CD4-positive, alpha-beta T cell treated with Interleukin-15 for 1 hour (primary cell): ENCODE measurements at regions not wholly inside any gene's neighbourhood (a gene's known extent, or its start where the extent isn't known, plus 50 kb on each side); places are given as distances from the start of the nearest gene placed in this dataset.
"Not testable (repeated sequence)": the region's sequence is repeated elsewhere in the genome, so short reads cannot be mapped to it uniquely, and the experiment has no call there.

Experiments
- DNase-seq: peaks from one replicate; pipeline ENCODE4 v3.0.0-alpha.2; 2020

- DNase-seq, result no peak
These were observed 555.3 kb upstream of the C16orf82 start for GRCh38 chr16:26511463-26511862.

DNA sequence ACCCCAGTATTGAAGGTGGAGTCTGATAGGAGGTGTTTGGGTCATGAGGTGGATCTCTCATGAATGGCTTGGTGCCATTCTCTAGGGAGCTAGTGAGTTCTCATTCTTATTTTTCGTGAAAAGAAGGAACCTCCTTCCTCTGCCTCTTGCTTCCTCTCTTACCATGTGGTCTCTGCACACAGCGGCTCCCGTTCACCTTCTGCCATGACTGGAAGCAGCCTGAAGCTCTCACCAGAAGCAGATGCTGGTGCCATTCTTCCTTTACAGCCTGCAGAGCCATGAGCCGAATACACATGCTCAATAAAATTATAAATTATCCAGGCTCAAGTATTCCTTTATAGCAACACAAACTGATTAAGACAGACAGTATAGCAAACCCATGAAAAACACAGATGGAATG is 545.1 kb upstream of the C16orf82 start:
- no peak for DNase-seq

- DNase-seq, result no peak
These were observed 542.4 kb upstream of the C16orf82 start for GRCh38 chr16:26524281-26524680.

DNA sequence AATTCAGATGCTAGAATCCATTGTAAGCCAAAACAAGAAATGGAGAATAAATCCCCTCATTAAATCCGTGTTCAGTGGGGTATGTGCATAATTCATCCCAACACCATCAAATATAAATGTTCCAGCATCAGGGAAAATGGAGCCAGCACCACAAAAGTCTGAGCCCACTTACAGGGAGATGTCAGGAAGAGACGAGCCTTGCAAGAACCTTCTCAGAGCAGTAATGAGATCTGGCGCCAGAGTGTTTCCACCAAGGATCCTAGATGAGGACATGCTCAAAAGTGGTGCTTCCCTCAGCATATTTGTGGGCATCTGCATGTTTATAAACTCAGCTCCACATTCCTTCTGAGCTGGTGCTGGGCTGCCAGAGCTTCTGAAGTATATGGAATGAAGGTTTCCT is 541.9 kb upstream of the C16orf82 start:
- DNase-seq, result no peak

DNA sequence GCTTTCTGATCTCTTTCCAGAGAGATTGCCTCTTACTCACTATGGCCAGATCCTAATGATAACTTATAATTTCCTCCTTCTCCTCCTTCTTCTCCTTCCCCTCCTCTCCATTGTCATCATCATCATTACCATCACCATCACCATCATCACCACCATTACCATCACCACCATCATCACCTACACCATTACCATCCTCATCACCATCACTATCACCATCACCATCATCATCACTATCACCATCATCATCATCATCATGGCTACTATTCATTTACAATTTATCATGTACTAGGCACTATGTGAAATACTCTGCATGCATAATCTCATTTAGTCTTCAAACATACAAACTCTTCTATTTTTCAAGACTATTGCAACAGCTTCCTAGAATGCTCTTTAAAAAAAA is 540.9 kb upstream of the C16orf82 start:
- no peak for DNase-seq

DNA sequence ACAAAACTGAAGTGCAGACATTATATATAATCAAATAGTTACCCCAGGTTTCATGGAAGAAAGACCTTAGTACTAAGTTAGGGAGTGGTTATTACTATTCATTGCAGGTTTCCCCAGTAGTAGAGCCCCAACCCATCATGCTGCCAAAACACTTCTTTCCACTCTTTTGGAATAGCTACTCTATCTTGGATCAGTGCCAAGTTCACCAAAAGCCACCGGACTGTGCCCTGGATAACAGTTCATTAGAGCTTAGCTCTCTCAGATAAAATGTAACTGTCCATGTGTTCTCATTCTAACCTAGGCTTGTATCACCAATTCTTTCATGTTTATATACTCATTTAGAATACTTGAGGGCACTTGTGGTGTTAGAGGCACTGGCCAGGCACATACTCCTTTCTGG is 540.1 kb upstream of the C16orf82 start:
- DNase-seq, result no peak

GRCh38 chr16:26530584-26531289 is 536.0 kb upstream of the C16orf82 start:
- DNase-seq, result no peak

DNA sequence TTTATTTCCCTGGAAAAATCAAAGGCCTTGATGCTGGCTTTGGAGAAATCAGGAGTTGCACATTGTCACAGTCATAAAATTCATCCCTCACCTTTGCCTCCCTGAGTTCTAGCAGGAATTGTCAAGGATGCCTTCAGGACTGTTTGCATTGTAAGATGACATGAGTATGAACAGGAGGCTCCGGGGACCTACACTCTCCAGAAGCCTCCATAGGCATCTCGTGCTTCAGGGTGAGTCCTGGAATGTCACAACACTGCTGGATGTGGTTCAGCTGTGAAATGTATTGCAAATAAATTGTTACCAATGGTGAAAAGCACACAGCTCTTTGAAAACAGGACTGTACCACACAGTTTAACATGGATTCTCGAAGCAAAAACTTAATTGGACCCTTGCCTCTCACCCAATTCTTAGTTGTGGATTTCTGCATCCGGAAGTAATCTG is 535.4 kb upstream of the C16orf82 start:
- no peak for DNase-seq

GRCh38 chr16:26532456-26532855 is 534.3 kb upstream of the C16orf82 start:
- DNase-seq, result no peak

GRCh38 chr16:26542198-26542597 is 524.5 kb upstream of the C16orf82 start:
- DNase-seq, result no peak

DNA sequence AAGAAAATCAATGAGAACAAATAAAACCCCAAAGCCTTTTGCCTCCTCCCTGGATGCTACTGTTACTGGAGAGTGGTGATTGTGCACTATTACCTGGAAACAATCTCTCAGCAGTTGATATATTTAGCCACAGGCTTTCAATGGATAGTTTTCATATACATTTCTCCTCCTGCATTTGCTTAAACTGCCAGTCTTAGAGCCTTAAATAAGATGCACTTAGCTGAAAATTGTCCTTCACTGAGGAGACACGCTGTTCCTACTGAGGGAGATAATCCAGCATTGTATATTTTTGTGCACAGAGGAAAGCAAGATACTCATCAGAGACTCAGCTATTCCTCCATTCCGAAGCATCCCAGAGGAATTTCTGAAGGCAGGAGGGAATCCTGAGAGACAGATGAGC is 520.2 kb upstream of the C16orf82 start:
- DNase-seq, result no peak

GRCh38 chr16:26547681-26548080 is 519.0 kb upstream of the C16orf82 start:
- DNase-seq, result no peak

DNA sequence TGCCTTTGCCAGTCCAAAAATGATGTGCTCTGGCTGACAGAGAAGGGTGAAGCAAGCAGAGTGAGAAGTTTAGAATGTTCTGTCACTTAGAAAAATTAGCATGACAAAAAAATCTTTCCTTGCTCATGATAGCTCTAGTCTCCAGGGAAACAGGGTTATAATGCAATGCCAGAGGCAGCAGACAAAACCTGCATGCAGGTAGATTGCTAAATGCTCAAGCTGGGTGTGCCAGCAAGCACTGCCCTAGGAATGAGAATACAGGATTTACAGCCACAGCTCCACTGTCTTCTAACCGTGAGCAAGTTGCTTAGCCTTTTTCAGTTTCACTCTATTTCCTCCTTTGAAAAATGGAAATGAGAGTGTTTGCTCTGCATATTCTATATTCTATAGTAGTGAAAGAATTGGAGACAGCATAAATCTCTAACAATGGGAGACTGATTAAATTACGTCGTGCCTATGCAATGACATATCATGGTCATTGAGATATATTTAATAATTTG is 516.6 kb upstream of the C16orf82 start:
- DNase-seq, result no peak

DNA sequence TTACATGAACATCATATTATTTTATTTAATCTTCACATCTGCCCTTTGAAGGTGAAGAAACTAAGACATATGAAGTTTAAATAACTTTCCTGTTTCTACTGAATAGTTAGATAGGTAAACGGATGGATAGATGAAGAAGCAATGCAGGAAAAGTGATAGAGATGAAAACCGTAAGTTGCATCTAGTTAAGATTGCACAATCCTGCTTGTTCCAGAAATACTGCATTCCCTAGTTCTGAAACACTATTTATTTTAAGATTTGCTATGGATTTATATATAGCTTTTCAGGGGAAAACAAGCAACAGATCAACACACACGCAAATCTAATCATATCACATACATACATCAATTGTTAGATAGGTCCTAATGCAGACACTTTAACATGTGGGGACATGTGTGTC is 512.7 kb upstream of the C16orf82 start:
- no peak for DNase-seq

DNA sequence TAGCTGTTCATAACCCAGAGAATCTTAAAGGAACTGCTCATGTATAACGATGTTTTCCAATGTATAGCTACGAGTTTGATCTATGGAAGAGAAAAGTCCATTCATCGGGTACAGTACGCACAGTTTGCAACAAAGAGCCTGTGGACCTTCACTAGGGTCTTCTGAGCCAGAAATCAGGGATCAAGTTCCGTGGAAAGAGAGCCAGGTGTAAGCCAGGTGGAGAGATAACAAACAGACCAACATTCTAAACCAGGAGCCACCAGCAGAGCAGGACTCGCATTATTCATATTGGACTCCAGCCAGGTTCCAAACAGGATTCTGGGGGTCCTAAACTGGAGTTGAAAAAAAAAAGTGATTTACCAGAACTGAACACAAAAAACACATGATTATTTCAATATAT is 505.4 kb upstream of the C16orf82 start:
- no peak for DNase-seq

GRCh38 chr16:26563018-26563417 is 503.7 kb upstream of the C16orf82 start:
- no peak for DNase-seq

DNA sequence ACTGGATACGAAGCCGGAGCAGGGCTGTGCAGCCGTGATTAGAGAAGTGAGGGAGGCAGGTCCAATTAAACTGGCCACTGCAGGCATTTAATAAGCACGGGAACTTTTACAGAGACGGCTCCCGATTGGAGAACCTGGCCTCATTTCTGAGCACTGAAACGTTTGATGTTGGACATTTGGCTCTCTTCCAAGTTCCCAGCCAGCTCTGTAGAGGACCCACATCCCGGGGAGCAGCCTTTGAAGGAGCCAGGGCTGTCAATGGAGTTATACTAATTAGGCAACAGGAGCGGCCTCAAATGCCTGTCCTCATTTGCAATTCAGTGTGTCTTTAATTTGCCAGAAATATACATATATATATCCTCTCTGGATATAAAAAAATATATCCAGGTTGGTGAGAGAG is 499.4 kb upstream of the C16orf82 start:
- DNase-seq, result no peak

DNA sequence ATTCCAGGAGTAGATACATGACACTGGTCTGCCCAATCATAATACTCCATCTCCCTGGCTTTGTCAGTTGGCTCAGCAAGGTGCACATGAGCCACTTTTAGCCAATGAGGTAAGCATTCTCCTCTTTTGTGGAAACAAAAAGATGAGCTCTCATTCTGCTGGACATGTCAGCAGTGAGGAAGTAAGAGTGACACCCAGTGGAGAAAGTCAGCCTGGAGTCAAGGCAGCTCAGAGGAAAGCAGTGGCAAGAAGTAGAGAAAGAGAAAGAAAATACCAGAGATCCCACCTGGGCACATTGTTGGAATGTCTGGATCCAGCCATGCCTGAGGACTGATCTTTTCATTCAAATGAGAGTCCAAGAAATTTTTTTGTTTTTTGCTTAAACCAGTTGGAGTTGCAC is 496.9 kb upstream of the C16orf82 start:
- no peak for DNase-seq

- DNase-seq, result no peak
These were observed 488.0 kb upstream of the C16orf82 start for GRCh38 chr16:26578748-26579147.

DNA sequence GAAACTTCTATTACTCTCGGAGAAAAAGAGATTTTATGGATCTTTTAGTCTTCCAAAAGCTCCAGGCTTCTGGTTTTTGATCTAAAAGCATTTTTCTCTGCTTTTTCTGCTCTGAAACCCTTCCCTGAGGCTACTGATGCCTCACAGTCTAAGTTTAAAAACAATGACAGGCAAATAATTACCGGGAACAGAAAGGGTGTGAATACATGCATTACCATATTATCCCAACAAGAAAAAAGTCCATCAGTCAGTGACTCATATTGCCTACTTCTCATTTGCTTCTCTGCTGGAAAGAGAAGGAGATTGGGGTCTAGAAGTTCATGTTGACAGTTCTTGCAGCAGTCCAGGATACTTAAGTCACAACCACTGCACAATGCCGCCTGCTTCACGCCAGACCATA is 482.9 kb upstream of the C16orf82 start:
- DNase-seq, result no peak

GRCh38 chr16:26593700-26594099 is 473.0 kb upstream of the C16orf82 start:
- no peak for DNase-seq

- no peak for DNase-seq
These were observed 472.1 kb upstream of the C16orf82 start for GRCh38 chr16:26594666-26595065.

DNA sequence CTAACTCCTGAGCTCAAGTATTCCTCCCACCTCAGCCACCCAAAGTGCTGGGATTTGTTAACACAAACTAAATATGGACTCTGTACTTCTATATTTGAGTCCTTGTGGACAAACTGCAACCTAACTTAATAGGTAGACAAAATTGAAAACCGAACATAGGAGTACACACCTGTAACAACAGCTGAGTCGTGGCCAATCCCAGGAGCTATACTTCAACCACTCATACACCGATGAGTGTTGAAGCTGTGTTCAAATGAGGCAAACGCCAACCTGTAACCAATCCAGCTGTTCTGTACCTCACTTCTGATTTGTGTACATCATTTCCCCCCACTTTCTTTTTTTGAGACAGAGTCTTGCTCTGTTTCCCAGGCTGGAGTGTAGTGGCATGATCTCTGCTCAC is 471.5 kb upstream of the C16orf82 start:
- no peak for DNase-seq

DNA sequence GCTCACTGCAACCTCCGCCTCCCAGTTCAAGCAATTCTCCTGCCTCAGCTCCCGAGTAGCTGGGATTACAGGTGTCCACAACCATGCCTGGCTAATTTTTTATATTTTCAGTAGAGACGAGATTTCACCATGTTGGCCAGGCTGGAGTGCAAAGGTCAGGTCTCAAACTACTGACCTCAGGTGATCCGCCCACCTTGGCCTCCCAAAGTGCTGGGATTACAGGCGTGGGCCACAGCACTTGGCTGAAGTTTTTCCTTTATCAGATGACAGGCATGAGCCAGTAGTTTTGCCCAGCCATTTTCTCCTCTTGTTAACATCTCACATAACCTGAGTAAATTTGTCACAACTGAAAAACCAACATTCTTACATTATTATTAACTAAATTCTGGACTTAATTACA is 470.7 kb upstream of the C16orf82 start:
- not testable (repeated sequence) for DNase-seq

GRCh38 chr16:26598061-26598460 is 468.7 kb upstream of the C16orf82 start:
- peak; percentile 73 for DNase-seq
